NOMO-1 (cell line): ENCODE measurements at regions not wholly inside any gene's neighbourhood (a gene's known extent, or its start where the extent isn't known, plus 50 kb on each side); places are given as distances from the start of the nearest gene placed in this dataset.

Experiments
- DNase-seq, 2 experiments: peaks; one replicate each; lab custom pipeline; 2025; ENCODE audit not compliant: unreplicated experiment in 2 of 2; lab: John Stamatoyannopoulos, UW

- no peak for DNase-seq
These were observed 292.5 kb upstream of the FAM98A start for GRCh38 chr2:33891616-33892015.

- DNase-seq: no peak
These were observed 291.6 kb upstream of the FAM98A start for GRCh38 chr2:33890686-33891085.

GRCh38 chr2:33877348-33878016 lies 278.4 kb upstream of the FAM98A start:
- DNase-seq: no peak

GRCh38 chr2:33873076-33873605 lies 274.0 kb upstream of the FAM98A start:
- DNase-seq: no peak

GRCh38 chr2:33859811-33860461 lies 260.8 kb upstream of the FAM98A start:
- no peak for DNase-seq

GRCh38 chr2:33859176-33859575 lies 260.1 kb upstream of the FAM98A start:
- no peak for DNase-seq

- no peak for DNase-seq
These were observed 249.4 kb upstream of the FAM98A start for GRCh38 chr2:33848486-33848885.

- no peak for DNase-seq
These were observed 240.7 kb upstream of the FAM98A start for GRCh38 chr2:33839791-33840190.

- no peak for DNase-seq
These were observed 237.5 kb upstream of the FAM98A start for GRCh38 chr2:33836628-33837027.

GRCh38 chr2:33835911-33836310 lies 236.8 kb upstream of the FAM98A start:
- no peak for DNase-seq

- DNase-seq: no peak
These were observed 223.9 kb upstream of the FAM98A start for GRCh38 chr2:33822964-33823363.

GRCh38 chr2:33812707-33813106 lies 213.6 kb upstream of the FAM98A start:
- no peak for DNase-seq

- DNase-seq: no peak
These were observed 211.1 kb upstream of the FAM98A start for GRCh38 chr2:33810046-33810835.

- DNase-seq: no peak
These were observed 206.9 kb upstream of the FAM98A start for GRCh38 chr2:33806041-33806440.

GRCh38 chr2:33804155-33804554 lies 205.1 kb upstream of the FAM98A start:
- DNase-seq: no peak

GRCh38 chr2:33796511-33796910 lies 197.4 kb upstream of the FAM98A start:
- DNase-seq: no peak

- no peak for DNase-seq
These were observed 192.5 kb upstream of the FAM98A start for GRCh38 chr2:33791625-33792024.

- DNase-seq: no peak
These were observed 188.9 kb upstream of the FAM98A start for GRCh38 chr2:33788044-33788443.

- no peak for DNase-seq
These were observed 187.8 kb upstream of the FAM98A start for GRCh38 chr2:33786881-33787280.

GRCh38 chr2:33785201-33786106 lies 186.4 kb upstream of the FAM98A start:
- peak; percentile 53 to 95 for DNase-seq

GRCh38 chr2:33784488-33784887 lies 185.4 kb upstream of the FAM98A start:
- peak in 1 of 2 experiments; percentile 16 for DNase-seq
